Mesenchymal stem cell (in vitro differentiated cells and primary cell): ENCODE measurements at regions not wholly inside any gene's neighbourhood (a gene's known extent, or its start where the extent isn't known, plus 50 kb on each side); places are given as distances from the start of the nearest gene placed in this dataset.

ENCODE experiments used
- DNase-seq: peaks from one replicate; pipeline ENCODE4 v3.0.0-alpha.2; 2013
- H2AFZ ChIP-seq: one replicate; pipeline ENCODE4 v1.6.1; 2013; ENCODE audit warnings: low read depth, mild to moderate bottlenecking, control low read depth, inconsistent platforms, low read length, moderate library complexity
- H2AK5ac ChIP-seq: 2 replicates; pipeline ENCODE4 v1.6.1; 2013; ENCODE audit warnings: low read length, moderate library complexity, mild to moderate bottlenecking, inconsistent platforms; ENCODE audit not compliant: severe bottlenecking
- H2BK120ac ChIP-seq: one replicate; pipeline ENCODE4 v1.6.1; 2013; ENCODE audit warnings: low read depth, mild to moderate bottlenecking, inconsistent platforms, low read length, moderate library complexity
- H2BK12ac ChIP-seq, 2 experiments: one replicate each; pipeline ENCODE4 v1.6.1; 2013; ENCODE audit warnings: inconsistent platforms in 2 of 2, low read length in 2 of 2, mild to moderate bottlenecking in 2 of 2, moderate library complexity in 2 of 2, control low read depth in 1 of 2
- H2BK15ac ChIP-seq: one replicate; pipeline ENCODE4 v1.6.1; 2013; ENCODE audit warnings: mild to moderate bottlenecking, low read depth, inconsistent platforms; ENCODE audit not compliant: poor library complexity, severe bottlenecking
- H2BK5ac ChIP-seq: 2 replicates; pipeline ENCODE4 v1.6.1; 2013; ENCODE audit warnings: low read depth, mild to moderate bottlenecking, low read length, control low read depth, inconsistent platforms; ENCODE audit not compliant: poor library complexity, severe bottlenecking
- H3K14ac ChIP-seq, 2 experiments: one replicate each; pipeline ENCODE4 v1.6.1; 2013; ENCODE audit warnings: inconsistent platforms in 2 of 2, low read length in 2 of 2, control low read depth in 1 of 2, mild to moderate bottlenecking in 1 of 2, moderate library complexity in 1 of 2
- H3K18ac ChIP-seq, 2 experiments: one replicate each; pipeline ENCODE4 v1.6.1; 2013; ENCODE audit warnings: inconsistent platforms in 2 of 2, low read length in 2 of 2, control low read depth in 1 of 2, low read depth in 1 of 2, mild to moderate bottlenecking in 1 of 2
- H3K23ac ChIP-seq, 2 experiments: one replicate each; pipeline ENCODE4 v1.6.1; 2013; ENCODE audit warnings: inconsistent platforms in 2 of 2, low read length in 2 of 2, mild to moderate bottlenecking in 2 of 2, moderate library complexity in 2 of 2, control low read depth in 1 of 2
- H3K27ac ChIP-seq: 2 replicates; pipeline ENCODE4 v1.5.1; 2013; ENCODE audit warnings: mild to moderate bottlenecking, moderate library complexity, low read length, control low read depth, inconsistent platforms; ENCODE audit not compliant: poor library complexity, severe bottlenecking
- H3K27me3 ChIP-seq, 2 experiments: 2 replicates each; pipeline versions ENCODE4 v1.6.1 to v1.7.0; 2013; ENCODE audit warnings: low read length in 2 of 2, mild to moderate bottlenecking in 2 of 2, moderate library complexity in 2 of 2, control low read depth in 1 of 2, inconsistent platforms in 1 of 2; ENCODE audit not compliant: control insufficient read depth in 1 of 2, insufficient read depth in 1 of 2
- H3K36me3 ChIP-seq, 2 experiments: 2 replicates each; pipeline versions ENCODE4 v1.6.1 to v1.7.0; 2013; ENCODE audit warnings: low read length in 2 of 2, control low read depth in 1 of 2, inconsistent platforms in 1 of 2, low read depth in 1 of 2, mild to moderate bottlenecking in 1 of 2; ENCODE audit not compliant: insufficient read depth in 2 of 2, control insufficient read depth in 1 of 2
- H3K4ac ChIP-seq, 2 experiments: one replicate each; pipeline ENCODE4 v1.6.1; 2013; ENCODE audit warnings: inconsistent platforms in 2 of 2, low read length in 2 of 2, mild to moderate bottlenecking in 2 of 2, moderate library complexity in 2 of 2, control low read depth in 1 of 2, low read depth in 1 of 2
- H3K4me1 ChIP-seq: 2 replicates; pipeline ENCODE4 v1.6.1; 2013; ENCODE audit warnings: low read depth, low read length, control low read depth; ENCODE audit not compliant: control insufficient read depth, insufficient read depth
- H3K4me2 ChIP-seq: 2 replicates; pipeline ENCODE4 v1.6.1; 2013; ENCODE audit warnings: low read length, mild to moderate bottlenecking, inconsistent platforms; ENCODE audit not compliant: poor library complexity, severe bottlenecking
- H3K4me3 ChIP-seq, 2 experiments: 2 replicates each; pipeline versions ENCODE4 v1.5.1 to v1.7.0; 2013; ENCODE audit warnings: low read length in 2 of 2, mild to moderate bottlenecking in 2 of 2, control low read depth in 1 of 2, low read depth in 1 of 2; ENCODE audit not compliant: insufficient read depth in 1 of 2
- H3K79me1 ChIP-seq: replicated peaks from 2 replicates; pipeline ENCODE4 v1.6.1; 2013; ENCODE audit warnings: mild to moderate bottlenecking, control low read depth, low read length, inconsistent platforms; ENCODE audit not compliant: poor library complexity, severe bottlenecking
- H3K9ac ChIP-seq: 2 replicates; pipeline ENCODE4 v1.7.0; 2013; ENCODE audit warnings: mild to moderate bottlenecking, low read length, moderate library complexity
- H3K9me3 ChIP-seq: 2 replicates; pipeline ENCODE4 v1.7.0; 2013; ENCODE audit warnings: mild to moderate bottlenecking, low read length; ENCODE audit not compliant: control insufficient read depth
- H4K8ac ChIP-seq: one replicate; pipeline ENCODE4 v1.6.1; 2013; ENCODE audit warnings: inconsistent platforms, mild to moderate bottlenecking, low read length, moderate library complexity
- H4K91ac ChIP-seq: one replicate; pipeline ENCODE4 v1.6.1; 2013; ENCODE audit warnings: mild to moderate bottlenecking, low read length, inconsistent platforms
- WGBS: methylation state at CpG from one replicate; pipeline ENCODE4 v1.1.7; 2013; ENCODE audit warnings: mixed read lengths; 5-methylcytosine and 5-hydroxymethylcytosine counted together

DNA sequence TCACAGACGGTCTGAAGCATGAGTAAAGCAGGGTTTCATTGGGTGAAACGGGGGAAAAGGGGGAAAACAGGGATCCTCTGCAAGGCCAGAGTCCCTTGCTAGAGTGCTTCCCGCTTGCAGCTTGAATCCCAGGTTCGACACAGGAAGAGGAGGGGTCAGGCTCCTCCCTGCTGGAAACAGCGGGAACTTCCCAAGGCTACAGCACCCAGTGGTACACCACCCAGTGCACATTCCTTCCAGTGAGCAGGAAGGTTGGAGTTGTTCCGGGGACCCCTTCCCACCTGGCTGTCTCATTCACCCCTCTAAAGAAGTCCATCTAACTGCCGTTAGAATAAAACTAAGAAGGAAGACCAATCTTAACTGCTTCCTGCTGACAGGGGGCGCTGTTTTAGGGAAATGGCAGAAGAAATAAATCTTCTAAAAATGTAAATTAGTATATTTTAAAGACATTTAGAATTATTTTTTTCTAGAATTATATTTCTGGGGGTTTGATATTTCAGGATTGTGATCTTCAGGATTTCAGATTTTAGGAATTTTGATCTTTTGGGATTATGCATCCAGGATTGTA, 230.9 kb downstream of the RBM43 start:
- no peaks in the 10 kb centered on the region for H3K9me3 ChIP-seq
- WGBS = 97% methylated on average over 4 of the region's 8 CpGs
- H3K9ac ChIP-seq = no peak overlapping the region
- H3K36me3 ChIP-seq = no peaks in the 10 kb centered on the region
- H3K4ac ChIP-seq = no peak overlapping the region
- DNase-seq = no peak
- no peak overlapping the region for H2AFZ ChIP-seq
- no peak overlapping the region for H3K4me2 ChIP-seq
- H4K91ac ChIP-seq = no peak overlapping the region
- no peak overlapping the region for H3K27ac ChIP-seq
- H3K18ac ChIP-seq = peak overlapping the region in 1 of 2 experiments; percentile 73
- no peak overlapping the region for H2BK120ac ChIP-seq
- no peak overlapping the region for H2AK5ac ChIP-seq
- no peak overlapping the region for H3K23ac ChIP-seq
- no peak overlapping the region for H3K4me3 ChIP-seq
- H4K8ac ChIP-seq = no peak overlapping the region
- no peak overlapping the region for H2BK15ac ChIP-seq
- no peaks in the 10 kb centered on the region for H3K27me3 ChIP-seq
- peak overlapping the region in 1 of 2 experiments; percentile 18 for H2BK12ac ChIP-seq
- H3K79me1 ChIP-seq = no peaks in the 10 kb centered on the region
- no peaks in the 10 kb centered on the region for H3K4me1 ChIP-seq
- no peak overlapping the region for H2BK5ac ChIP-seq
- no peak overlapping the region for H3K14ac ChIP-seq

DNA sequence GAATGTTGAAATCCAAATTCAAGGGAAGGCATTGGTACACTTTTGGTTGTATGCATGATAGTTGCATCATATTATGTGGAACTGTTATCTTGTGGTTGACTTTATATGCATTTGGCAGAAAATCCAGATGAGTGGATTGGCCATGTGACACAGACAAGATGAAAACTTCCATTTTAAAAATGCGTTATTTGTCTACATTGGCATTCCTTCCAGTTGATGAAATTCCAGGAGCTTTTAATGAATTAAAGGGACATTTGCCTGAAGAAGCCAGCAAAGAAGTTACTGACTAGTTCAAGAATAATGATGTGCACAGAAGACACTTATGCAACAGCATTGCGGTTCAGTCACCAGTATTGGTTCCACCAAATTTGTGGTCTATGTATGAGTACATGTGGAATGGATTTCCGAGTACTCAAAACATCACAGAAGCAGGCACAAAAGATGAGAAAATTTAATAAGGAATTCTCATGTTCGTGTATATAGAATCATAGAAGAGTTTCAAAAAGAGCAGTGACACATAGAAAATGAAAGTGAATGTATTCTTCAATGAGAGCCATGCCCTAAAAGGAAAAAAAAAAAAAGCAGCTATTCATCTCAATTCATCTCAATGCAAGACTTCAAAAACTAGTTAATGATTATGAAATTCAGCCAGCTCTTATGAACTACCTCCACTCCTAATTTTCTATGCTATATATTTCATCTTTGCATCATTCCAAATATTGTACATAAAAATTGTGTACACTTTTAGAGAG, 232.1 kb downstream of the RBM43 start:
- H2BK15ac ChIP-seq = no peak overlapping the region
- H2BK12ac ChIP-seq = no peak overlapping the region
- no peaks in the 10 kb centered on the region for H3K79me1 ChIP-seq
- H4K8ac ChIP-seq = no peak overlapping the region
- DNase-seq = peak; percentile 42
- H3K18ac ChIP-seq = no peak overlapping the region
- H3K4ac ChIP-seq = no peak overlapping the region
- no peak overlapping the region for H3K27ac ChIP-seq
- no peak overlapping the region for H3K4me2 ChIP-seq
- no peak overlapping the region for H2BK5ac ChIP-seq
- H3K36me3 ChIP-seq = no peaks in the 10 kb centered on the region
- H2AFZ ChIP-seq = no peak overlapping the region
- WGBS = 100% methylated on average over 3 of the region's 4 CpGs
- H2BK120ac ChIP-seq = no peak overlapping the region
- H4K91ac ChIP-seq = no peak overlapping the region
- H3K9me3 ChIP-seq = no peaks in the 10 kb centered on the region
- H3K4me3 ChIP-seq = peak overlapping the region in 1 of 2 experiments; percentile 33
- no peak overlapping the region for H2AK5ac ChIP-seq
- peak overlapping the region; percentile 54 for H3K9ac ChIP-seq
- no peak overlapping the region for H3K23ac ChIP-seq
- H3K14ac ChIP-seq = no peak overlapping the region
- H3K4me1 ChIP-seq = no peaks in the 10 kb centered on the region
- no peaks in the 10 kb centered on the region for H3K27me3 ChIP-seq

DNA sequence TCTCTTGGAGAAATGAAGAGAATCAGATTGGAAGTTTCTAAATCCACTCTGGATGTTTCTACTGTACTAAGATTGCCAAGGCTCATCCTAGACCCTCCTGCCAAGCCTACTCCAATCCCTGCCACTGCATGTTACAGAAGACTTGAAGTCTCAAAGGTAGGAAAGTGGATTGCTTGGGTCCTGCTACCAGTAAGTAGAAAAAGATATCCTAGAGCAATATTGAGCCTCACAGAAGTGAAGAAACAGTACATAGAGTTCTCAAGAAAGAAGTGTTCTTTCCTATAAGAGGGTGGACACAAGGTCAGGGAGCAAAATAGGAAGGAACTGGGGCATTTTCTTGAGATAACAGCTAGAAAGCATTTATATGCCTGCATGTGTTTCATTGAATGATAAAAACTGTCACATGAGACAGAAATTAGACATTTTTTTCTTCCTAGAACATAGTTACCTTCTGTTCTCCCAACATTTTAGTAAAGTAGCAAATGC, 232.9 kb downstream of the RBM43 start:
- no peak overlapping the region for H4K91ac ChIP-seq
- H2AFZ ChIP-seq = no peak overlapping the region
- DNase-seq = no peak
- H3K79me1 ChIP-seq = no peaks in the 10 kb centered on the region
- no peak overlapping the region for H3K23ac ChIP-seq
- no peaks in the 10 kb centered on the region for H3K27me3 ChIP-seq
- no peak overlapping the region for H2BK120ac ChIP-seq
- H3K9ac ChIP-seq = peak overlapping the region; percentile 54
- no peaks in the 10 kb centered on the region for H3K36me3 ChIP-seq
- no peak overlapping the region for H3K4ac ChIP-seq
- no peak overlapping the region for H2BK15ac ChIP-seq
- no peak overlapping the region for H4K8ac ChIP-seq
- no peak overlapping the region for H3K4me3 ChIP-seq
- H3K27ac ChIP-seq = no peak overlapping the region
- H2BK5ac ChIP-seq = no peak overlapping the region
- no peak overlapping the region for H3K18ac ChIP-seq
- no peak overlapping the region for H2AK5ac ChIP-seq
- no peak overlapping the region for H3K14ac ChIP-seq
- H3K4me2 ChIP-seq = no peak overlapping the region
- H3K4me1 ChIP-seq = no peaks in the 10 kb centered on the region
- H2BK12ac ChIP-seq = no peak overlapping the region
- no peaks in the 10 kb centered on the region for H3K9me3 ChIP-seq

GRCh38 chr2:151027151-151027550, 234.5 kb downstream of the RBM43 start:
- peak overlapping the region; percentile 28 for H4K8ac ChIP-seq
- peak overlapping the region; percentile 62 to 66 for H3K18ac ChIP-seq
- H3K23ac ChIP-seq = no peak overlapping the region
- no peak overlapping the region for H2BK5ac ChIP-seq
- H2BK120ac ChIP-seq = no peak overlapping the region
- no peak overlapping the region for H3K9ac ChIP-seq
- peak overlapping the region; percentile 75 to 91 for H3K4ac ChIP-seq
- no peaks in the 10 kb centered on the region for H3K36me3 ChIP-seq
- H2AK5ac ChIP-seq = no peak overlapping the region
- no peak overlapping the region for H3K4me3 ChIP-seq
- H2AFZ ChIP-seq = no peak overlapping the region
- H2BK12ac ChIP-seq = peak overlapping the region; percentile 77 to 84
- H3K27me3 ChIP-seq = no peaks in the 10 kb centered on the region
- no peaks in the 10 kb centered on the region for H3K4me1 ChIP-seq
- H3K4me2 ChIP-seq = no peak overlapping the region
- no peaks in the 10 kb centered on the region for H3K79me1 ChIP-seq
- H2BK15ac ChIP-seq = no peak overlapping the region
- no peak overlapping the region for H3K14ac ChIP-seq
- 80% methylated on average over 3 of the region's 6 CpGs for WGBS
- no peaks in the 10 kb centered on the region for H3K9me3 ChIP-seq
- no peak for DNase-seq
- no peak overlapping the region for H3K27ac ChIP-seq
- H4K91ac ChIP-seq = no peak overlapping the region
